CD14-positive monocyte (primary cell): ENCODE measurements at regions not wholly inside any gene's neighbourhood (a gene's known extent, or its start where the extent isn't known, plus 50 kb on each side); places are given as distances from the start of the nearest gene placed in this dataset.

Source experiments
- DNase-seq, 3 donors: peaks; one replicate each; pipeline ENCODE4 v3.0.0-alpha.2; 2011 to 2022
- H2AFZ ChIP-seq: 2 replicates; pipeline ENCODE4 v1.6.0; 2012; ENCODE audit warnings: mild to moderate bottlenecking, low read depth, low read length, inconsistent platforms; ENCODE audit not compliant: insufficient read depth, poor library complexity, severe bottlenecking
- H3K27ac ChIP-seq, 2 donors: 1 replicate in 1 of 2; 2 replicates in 1 of 2; pipeline ENCODE4 v1.5.1; 2012 to 2013; ENCODE audit warnings: low read length in 2 of 2, control low read depth in 1 of 2, inconsistent platforms in 1 of 2, low read depth in 1 of 2, mild to moderate bottlenecking in 1 of 2
- H3K27me3 ChIP-seq, 2 donors: one replicate each; pipeline versions ENCODE4 v1.6.0 to v1.6.1; 2011 to 2013; ENCODE audit warnings: low read length in 2 of 2; ENCODE audit not compliant: control insufficient read depth in 2 of 2, insufficient read depth in 2 of 2
- H3K36me3 ChIP-seq, 2 donors: replicated peaks in 1 of 2; 1 replicate in 1 of 2; 2 replicates in 1 of 2; pipeline versions ENCODE4 v1.5.1 to v1.6.1; 2012 to 2013; ENCODE audit warnings: low read length in 2 of 2, control low read depth in 1 of 2, inconsistent platforms in 1 of 2, mild to moderate bottlenecking in 1 of 2; ENCODE audit not compliant: insufficient read depth in 2 of 2, control insufficient read depth in 1 of 2
- H3K4me1 ChIP-seq, 2 donors: 1 replicate in 1 of 2; 2 replicates in 1 of 2; pipeline versions ENCODE4 v1.5.1 to v1.6.1; 2012 to 2013; ENCODE audit warnings: low read length in 2 of 2, control low read depth in 1 of 2, inconsistent platforms in 1 of 2, mild to moderate bottlenecking in 1 of 2, moderate library complexity in 1 of 2; ENCODE audit not compliant: insufficient read depth in 2 of 2, control insufficient read depth in 1 of 2
- H3K4me2 ChIP-seq: replicated peaks from 2 replicates; pipeline ENCODE3; 2012; ENCODE audit warnings: low read length, moderate library complexity, mild to moderate bottlenecking; ENCODE audit not compliant: poor library complexity, severe bottlenecking; ENCODE audit errors: extremely low read depth
- H3K4me3 ChIP-seq, 3 experiments: fragments of 200-600 bp in 1 of 3; sonication (generic) in 1 of 3; replicated peaks in 1 of 3; 1 replicate in 2 of 3; 2 replicates in 1 of 3; pipeline ENCODE4 v1.5.1; 2011 to 2013; ENCODE audit warnings: low read length in 3 of 3, mild to moderate bottlenecking in 3 of 3, control low read depth in 2 of 3, low read depth in 2 of 3, inconsistent platforms in 1 of 3, moderate library complexity in 1 of 3
- H3K79me2 ChIP-seq: 2 replicates; pipeline ENCODE4 v1.6.0; 2012; ENCODE audit warnings: mild to moderate bottlenecking, control low read depth, inconsistent platforms, low read length, moderate library complexity; ENCODE audit not compliant: insufficient read depth
- H3K9ac ChIP-seq: 2 replicates; pipeline ENCODE4 v1.6.0; 2017; ENCODE audit warnings: low read length, mild to moderate bottlenecking; ENCODE audit not compliant: insufficient read depth, poor library complexity, severe bottlenecking
- H3K9me3 ChIP-seq, 2 donors: replicated peaks in 1 of 2; 1 replicate in 1 of 2; 2 replicates in 1 of 2; pipeline versions ENCODE4 v1.5.1 to v1.6.1; 2012 to 2013; ENCODE audit warnings: low read length in 2 of 2, control low read depth in 1 of 2; ENCODE audit not compliant: control insufficient read depth in 1 of 2, insufficient read depth in 1 of 2
- H4K20me1 ChIP-seq: 2 replicates; pipeline ENCODE4 v1.6.0; 2012; ENCODE audit warnings: mild to moderate bottlenecking, low read length, control low read depth, moderate library complexity; ENCODE audit not compliant: insufficient read depth
- H3K27ac Mint-ChIP-seq, 7 donors: one replicate each; pipeline ENCODE4 v1.8.0; 2020; ENCODE audit warnings: mild to moderate bottlenecking in 7 of 7, mixed read lengths in 7 of 7, moderate library complexity in 6 of 7, inconsistent platforms in 2 of 7
- H3K27me3 Mint-ChIP-seq, 3 donors: one replicate each; pipeline ENCODE4 v1.8.0; 2021 to 2022; ENCODE audit warnings: low read depth in 3 of 3, mild to moderate bottlenecking in 3 of 3, mixed read lengths in 3 of 3, moderate library complexity in 3 of 3, inconsistent platforms in 1 of 3
- H3K36me3 Mint-ChIP-seq, 2 donors: one replicate each; pipeline ENCODE4 v1.8.0; 2020; ENCODE audit warnings: mixed read lengths in 2 of 2, inconsistent platforms in 1 of 2, mild to moderate bottlenecking in 1 of 2
- H3K4me1 Mint-ChIP-seq: one replicate; pipeline ENCODE4 v1.8.0; 2020; ENCODE audit warnings: mild to moderate bottlenecking, mixed read lengths
- H3K4me3 Mint-ChIP-seq, 2 donors: one replicate each; pipeline ENCODE4 v1.8.0; 2020; ENCODE audit warnings: mild to moderate bottlenecking in 2 of 2, mixed read lengths in 2 of 2, moderate library complexity in 1 of 2
- H3K9me3 Mint-ChIP-seq, 7 donors: one replicate each; pipeline ENCODE4 v1.8.0; 2020 to 2022; ENCODE audit warnings: mixed read lengths in 7 of 7, mild to moderate bottlenecking in 6 of 7, moderate library complexity in 6 of 7, inconsistent platforms in 2 of 7
- CTCF ChIP-seq: fragments of 200-600 bp; IDR thresholded peaks from one replicate; pipeline ENCODE4 v1.8.0; 2022; ENCODE audit warnings: antibody characterized with exemption, mild to moderate bottlenecking
- WGBS: methylation state at CpG from one replicate; pipeline ENCODE4 v1.1.5; 2013; ENCODE audit warnings: missing lambda C conversion rate; ENCODE audit not compliant: insufficient coverage; 5-methylcytosine and 5-hydroxymethylcytosine counted together
- intact Hi-C, 2 donors: fragments of 100-400 bp; cut with micrococcal nuclease; formaldehyde crosslinking; loops; one replicate each; pipeline versions ENCODE4 v1.15.0 to v1.15.1; 2023

DNA sequence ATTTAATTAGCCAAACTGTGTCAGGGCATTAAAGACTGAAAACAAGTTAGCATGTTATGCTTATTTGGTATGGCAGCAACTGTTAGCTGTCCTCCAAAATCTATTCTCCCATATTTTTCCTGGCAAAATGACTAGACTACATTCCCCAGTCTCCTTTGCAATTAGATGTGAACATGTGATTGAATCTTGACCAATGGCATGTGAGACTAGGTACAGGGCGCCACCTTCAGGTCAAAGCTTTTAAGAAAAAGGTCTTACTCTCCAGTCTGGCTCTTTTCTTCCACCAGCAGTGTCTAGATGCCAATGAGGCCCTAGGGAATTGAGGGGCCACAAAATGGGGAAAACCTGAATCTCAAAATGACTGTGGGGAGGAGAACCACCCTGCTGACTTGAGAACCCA is 408.2 kb downstream of the SMARCA1 start:
- Mint-ChIP-seq H3K4me3 (no peak overlapping the region), H3K27me3 (peaks cover 0 to 6% (median 4%) of the 10 kb centered on the region in 3 donors), H3K4me1 (no peaks in the 10 kb centered on the region), H3K36me3 (no peaks in the 10 kb centered on the region), H3K9me3 (no peaks in the 10 kb centered on the region), H3K27ac (no peak overlapping the region)
- H3K36me3 ChIP-seq, result no peaks in the 10 kb centered on the region
- no peak overlapping the region for H2AFZ ChIP-seq
- intact Hi-C loops, result no loop called here
- DNase-seq, result no peak
- no peaks in the 10 kb centered on the region for H3K27me3 ChIP-seq
- no peaks in the 10 kb centered on the region for H3K4me1 ChIP-seq
- no CpG with 5 or more reads among the region's 1 CpG for WGBS
- H3K4me2 ChIP-seq, result no peak overlapping the region
- TF ChIP-seq CTCF, result no peak
- no peak overlapping the region for H3K9ac ChIP-seq
- no peaks in the 10 kb centered on the region for H3K79me2 ChIP-seq
- no peak overlapping the region for H3K4me3 ChIP-seq
- no peaks in the 10 kb centered on the region for H4K20me1 ChIP-seq
- H3K27ac ChIP-seq, result no peak overlapping the region
- no peaks in the 10 kb centered on the region for H3K9me3 ChIP-seq

DNA sequence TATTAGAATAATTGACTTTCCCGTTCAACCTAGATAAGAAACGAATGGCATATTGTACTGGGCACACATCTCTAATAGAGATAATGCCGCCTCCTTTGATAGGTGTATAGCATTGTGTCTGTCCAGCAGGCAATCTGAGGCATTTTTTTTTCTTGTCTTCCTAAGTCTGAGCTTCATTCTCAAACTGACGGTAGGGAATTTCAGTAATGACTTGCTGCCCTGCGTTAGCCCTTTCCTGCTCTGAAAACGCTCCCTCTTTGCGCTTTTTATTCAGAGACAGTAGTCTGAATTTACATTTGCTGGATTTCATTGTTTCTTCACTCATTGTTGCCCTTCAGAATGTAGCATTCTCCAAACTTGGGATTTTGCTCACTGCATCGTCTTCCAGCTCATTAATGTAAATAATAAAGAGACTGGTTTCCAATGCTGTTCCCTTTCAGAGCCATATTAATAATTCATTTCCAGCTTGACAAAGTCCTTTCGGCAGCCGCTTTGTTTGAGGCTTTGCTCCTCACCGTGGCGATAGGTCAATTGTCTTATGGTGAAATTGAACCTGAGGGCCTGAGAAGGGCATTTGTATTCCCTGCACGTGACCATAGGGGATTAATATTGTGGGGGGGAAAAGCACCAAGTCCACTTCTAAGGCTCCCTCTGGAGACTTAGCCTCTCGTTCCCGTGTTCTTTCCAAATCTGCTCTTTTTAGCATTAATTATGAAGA is 412.1 kb downstream of the SMARCA1 start:
- H3K79me2 ChIP-seq, result no peaks in the 10 kb centered on the region
- no peaks in the 10 kb centered on the region for H3K36me3 ChIP-seq
- intact Hi-C loops, result no loop called here
- H2AFZ ChIP-seq, result no peak overlapping the region
- H3K9me3 ChIP-seq, result no peaks in the 10 kb centered on the region
- H3K27me3 ChIP-seq, result no peaks in the 10 kb centered on the region
- H3K4me1 Mint-ChIP-seq, result no peaks in the 10 kb centered on the region
- H3K4me3 ChIP-seq, result no peak overlapping the region
- H3K36me3 Mint-ChIP-seq, result no peaks in the 10 kb centered on the region
- peak overlapping the region in 1 of 7 donors; percentile 21 for H3K27ac Mint-ChIP-seq
- no peak for TF ChIP-seq CTCF
- H3K27ac ChIP-seq, result no peak overlapping the region
- WGBS, result no CpG with 5 or more reads among the region's 15 CpGs
- H4K20me1 ChIP-seq, result no peaks in the 10 kb centered on the region
- H3K27me3 Mint-ChIP-seq, result peaks cover 0 to 2% (median 0%) of the 10 kb centered on the region in 3 donors
- no peak overlapping the region for H3K4me2 ChIP-seq
- no peak overlapping the region for H3K9ac ChIP-seq
- no peaks in the 10 kb centered on the region for H3K9me3 Mint-ChIP-seq
- DNase-seq, result no peak
- no peaks in the 10 kb centered on the region for H3K4me1 ChIP-seq
- no peak overlapping the region for H3K4me3 Mint-ChIP-seq
